ENCODE measurements at regions not wholly inside any gene's neighbourhood (a gene's known extent, or its start where the extent isn't known, plus 50 kb on each side); places are given as distances from the start of the nearest gene placed in this dataset.

GRCh38 chr10:3687510-3688081 lies 97.4 kb downstream of the KLF6 start:
- Histone ChIP-seq H3K27me3 (no peaks in the 10 kb centered on the region), H3K36me3 (no peaks in the 10 kb centered on the region), H3K4me3 (no peak overlapping the region), H3K9me3 (no peaks in the 10 kb centered on the region), H3K27ac (no peak overlapping the region), H3K4me1 (peaks cover 0 to 18% (median 9%) of the 10 kb centered on the region in 9 donors)
- intact Hi-C loops (cut with DNase I) = no loop called here
- no peak for TF ChIP-seq CTCF (IDR thresholded peaks at IDR 0.05)
- peak in 2 of 8 donors; percentile 60 to 70 for ATAC-seq
- WGBS, 2 donors = 68 to 73% methylated on average over 5 of the region's 5 CpGs
- DNase-seq = no peak

- 82 to 84% methylated on average over 3 of the region's 3 CpGs for WGBS, 2 donors
- no peak overlapping the region for H3K4me3 ChIP-seq
- DNase-seq = no peak
- H3K36me3 ChIP-seq = no peaks in the 10 kb centered on the region
- no peak overlapping the region for H3K27ac ChIP-seq
- peaks cover 0 to 6% (median 0%) of the 10 kb centered on the region in 9 donors for H3K4me1 ChIP-seq
- intact Hi-C loops (cut with DNase I) = no loop called here
- no peaks in the 10 kb centered on the region for H3K9me3 ChIP-seq
- H3K27me3 ChIP-seq = no peaks in the 10 kb centered on the region
- TF ChIP-seq CTCF (IDR thresholded peaks at IDR 0.05) = no peak
- ATAC-seq = no peak
Observed at GRCh38 chr10:3685384-3685783, 99.6 kb downstream of the KLF6 start.

GRCh38 chr10:3684891-3685290 lies 100.1 kb downstream of the KLF6 start:
- DNase-seq = no peak
- Histone ChIP-seq H3K4me1 (peaks cover 0 to 6% (median 0%) of the 10 kb centered on the region in 9 donors), H3K27me3 (no peaks in the 10 kb centered on the region), H3K9me3 (no peaks in the 10 kb centered on the region), H3K4me3 (no peak overlapping the region), H3K36me3 (no peaks in the 10 kb centered on the region), H3K27ac (no peak overlapping the region)
- TF ChIP-seq CTCF (IDR thresholded peaks at IDR 0.05) = no peak
- 46 to 56% methylated on average over 2 of the region's 2 CpGs for WGBS, 2 donors
- ATAC-seq = no peak
- intact Hi-C loops (cut with DNase I) = no loop called here

GRCh38 chr10:3683560-3683959 lies 101.4 kb downstream of the KLF6 start:
- Histone ChIP-seq H3K4me1 (peaks cover 0 to 6% (median 0%) of the 10 kb centered on the region in 9 donors), H3K9me3 (no peaks in the 10 kb centered on the region), H3K36me3 (no peaks in the 10 kb centered on the region), H3K27me3 (no peaks in the 10 kb centered on the region), H3K27ac (no peak overlapping the region), H3K4me3 (no peak overlapping the region)
- no peak for TF ChIP-seq CTCF (IDR thresholded peaks at IDR 0.05)
- intact Hi-C loops (cut with DNase I) = no loop called here
- ATAC-seq (no peak), DNase-seq (no peak)
- WGBS, 2 donors = 93 to 98% methylated on average over 4 of the region's 4 CpGs
